Caco-2 (cell line): ENCODE measurements at regions not wholly inside any gene's neighbourhood (a gene's known extent, or its start where the extent isn't known, plus 50 kb on each side); places are given as distances from the start of the nearest gene placed in this dataset.

Experiments used
- BruUV-seq: library from RNA; stranded (reverse); fragments of 400-500 nt; replicated peaks from 2 replicates; lab custom pipeline; 2021; lab: Mats Ljungman, UMichigan
- CTCF ChIA-PET: fragments of 300-600 bp; sonication (Branson Sonifier 250); formaldehyde crosslinking; loops from one replicate; lab custom pipeline; 2022; ENCODE audit warnings: antibody characterized with exemption; lab: Charles Lee
- POLR2A ChIA-PET: fragments of 300-600 bp; sonication (Branson Sonifier 250); formaldehyde crosslinking; loops from one replicate; lab custom pipeline; 2022; ENCODE audit warnings: antibody characterized with exemption; lab: Charles Lee
- DNase-seq, 2 experiments: peaks; one replicate each; pipeline versions ENCODE4 v3.0.0 to v3.0.0-alpha.2; 2020 to 2022
- H3K27me3 ChIP-seq: replicated peaks from 2 replicates; pipeline ENCODE4 v1.6.0; 2011; ENCODE audit warnings: low read length; ENCODE audit not compliant: control insufficient read depth, insufficient read depth
- H3K36me3 ChIP-seq: 2 replicates; pipeline ENCODE4 v1.5.1; 2011; ENCODE audit warnings: low read length; ENCODE audit not compliant: control insufficient read depth, insufficient read depth
- H3K4me1 ChIP-seq: fragments of 250-450 bp; sonication (Bioruptor Pico); 2 replicates; pipeline ENCODE4 v1.5.1; 2020; ENCODE audit warnings: mild to moderate bottlenecking
- H3K4me3 ChIP-seq: 2 replicates; pipeline ENCODE4 v1.5.1; 2011; ENCODE audit warnings: low read depth, mild to moderate bottlenecking, control low read depth, low read length
- H3K9me3 ChIP-seq: fragments of 250-450 bp; sonication (Bioruptor Pico); 2 replicates; pipeline ENCODE4 v1.5.1; 2020; ENCODE audit warnings: mild to moderate bottlenecking, moderate library complexity
- H3K27ac Mint-ChIP-seq: one replicate; pipeline ENCODE4 v1.8.0; 2022; ENCODE audit warnings: mixed read lengths; ENCODE audit not compliant: unreplicated experiment
- H3K27me3 Mint-ChIP-seq: one replicate; pipeline ENCODE4 v1.8.0; 2022; ENCODE audit warnings: mixed read lengths; ENCODE audit not compliant: insufficient read depth, unreplicated experiment
- H3K36me3 Mint-ChIP-seq: one replicate; pipeline ENCODE4 v1.8.0; 2022; ENCODE audit warnings: mild to moderate bottlenecking, mixed read lengths; ENCODE audit not compliant: insufficient read depth, unreplicated experiment
- H3K4me1 Mint-ChIP-seq: one replicate; pipeline ENCODE4 v1.8.0; 2022; ENCODE audit warnings: low read depth, mixed read lengths; ENCODE audit not compliant: unreplicated experiment
- H3K4me3 Mint-ChIP-seq: one replicate; pipeline ENCODE4 v1.8.0; 2022; ENCODE audit warnings: mild to moderate bottlenecking, moderate library complexity, mixed read lengths; ENCODE audit not compliant: unreplicated experiment
- H3K9me3 Mint-ChIP-seq: one replicate; pipeline ENCODE4 v1.8.0; 2022; ENCODE audit warnings: mixed read lengths; ENCODE audit not compliant: unreplicated experiment
- CTCF ChIP-seq, 2 experiments: fragments of 200-600 bp in 1 of 2; IDR thresholded peaks; 1 replicate in 1 of 2; 2 replicates in 1 of 2; pipeline versions ENCODE4 v1.5.1 to v1.8.0; 2011 to 2022; ENCODE audit warnings: antibody characterized with exemption in 1 of 2, control low read depth in 1 of 2, inconsistent platforms in 1 of 2, low read depth in 1 of 2, low read length in 1 of 2, mild to moderate bottlenecking in 1 of 2, moderate library complexity in 1 of 2; ENCODE audit not compliant: insufficient read depth in 1 of 2, severe bottlenecking in 1 of 2, unreplicated experiment in 1 of 2
- intact Hi-C: fragments of 100-400 bp; cut with micrococcal nuclease; formaldehyde crosslinking; loops from one replicate; pipeline ENCODE4 v1.10.0; 2022; ENCODE audit not compliant: unreplicated experiment

- no TSS peak for BruUV-seq
- no peak overlapping the region for H3K27ac Mint-ChIP-seq
- CTCF ChIA-PET: interaction anchor here (0.6 kb wide), 1 partner anchor 29 kb away, joined by 3 read pairs; no protein-coding TSS in a partner anchor
- H3K4me1 Mint-ChIP-seq: peaks cover 13% of the 10 kb centered on the region
- Histone ChIP-seq H3K36me3 (no peaks in the 10 kb centered on the region), H3K9me3 (no peaks in the 10 kb centered on the region), H3K4me1 (peaks cover 16% of the 10 kb centered on the region), H3K27me3 (no peaks in the 10 kb centered on the region), H3K4me3 (no peak overlapping the region)
- intact Hi-C loops: no loop called here
- H3K27me3 Mint-ChIP-seq: no peaks in the 10 kb centered on the region
- H3K4me3 Mint-ChIP-seq: no peak overlapping the region
- TF ChIP-seq CTCF (IDR thresholded peaks at IDR 0.05; ENCODE audit: insufficient read depth in 1 of 2, low read depth in 1 of 2, low read length in 1 of 2, severe bottlenecking in 1 of 2, unreplicated experiment in 1 of 2): no peak
- H3K9me3 Mint-ChIP-seq: no peaks in the 10 kb centered on the region
- POLR2A ChIA-PET: no interaction called here
- no peak for DNase-seq
- no peaks in the 10 kb centered on the region for H3K36me3 Mint-ChIP-seq
Observed at GRCh38 chr14:76921088-76921399, 94.8 kb downstream of the LRRC74A start.

GRCh38 chr14:76920331-76921087 lies 94.3 kb downstream of the LRRC74A start:
- Mint-ChIP-seq H3K36me3 (no peaks in the 10 kb centered on the region), H3K4me1 (peaks cover 13% of the 10 kb centered on the region), H3K27me3 (no peaks in the 10 kb centered on the region), H3K9me3 (no peaks in the 10 kb centered on the region), H3K27ac (peak overlapping the region; percentile 82), H3K4me3 (no peak overlapping the region)
- H3K4me1 ChIP-seq: peaks cover 16% of the 10 kb centered on the region
- no peaks in the 10 kb centered on the region for H3K36me3 ChIP-seq
- H3K9me3 ChIP-seq: no peaks in the 10 kb centered on the region
- H3K4me3 ChIP-seq: no peak overlapping the region
- no peak for DNase-seq
- POLR2A ChIA-PET: no interaction called here
- BruUV-seq: no TSS peak
- CTCF ChIA-PET: interaction anchor here (0.6 to 0.7 kb wide), 2 partner anchors 150 to 204 kb away, joined by 3 read pairs; no protein-coding TSS in a partner anchor
- no peak for TF ChIP-seq CTCF (IDR thresholded peaks at IDR 0.05; ENCODE audit: insufficient read depth in 1 of 2, low read depth in 1 of 2, low read length in 1 of 2, severe bottlenecking in 1 of 2, unreplicated experiment in 1 of 2)
- no peaks in the 10 kb centered on the region for H3K27me3 ChIP-seq
- intact Hi-C loops: no loop called here

GRCh38 chr14:76919431-76920330 lies 93.5 kb downstream of the LRRC74A start:
- BruUV-seq: no TSS peak
- H3K4me1 ChIP-seq: peaks cover 18% of the 10 kb centered on the region
- H3K36me3 Mint-ChIP-seq: no peaks in the 10 kb centered on the region
- ChIA-PET POLR2A (interaction anchor here (0.6 kb wide), 1 partner anchor 102 kb away, joined by 14 read pairs; no protein-coding TSS in a partner anchor), CTCF (interaction anchor here (0.6 to 1.7 kb wide), 4 partner anchors 42 to 205 kb away, joined by 3 to 6 read pairs (median 3); no protein-coding TSS in a partner anchor)
- no peaks in the 10 kb centered on the region for H3K36me3 ChIP-seq
- no peak for TF ChIP-seq CTCF (IDR thresholded peaks at IDR 0.05; ENCODE audit: insufficient read depth in 1 of 2, low read depth in 1 of 2, low read length in 1 of 2, severe bottlenecking in 1 of 2, unreplicated experiment in 1 of 2)
- peak overlapping the region; percentile 82 for H3K27ac Mint-ChIP-seq
- no peaks in the 10 kb centered on the region for H3K9me3 Mint-ChIP-seq
- no peak overlapping the region for H3K4me3 ChIP-seq
- no peaks in the 10 kb centered on the region for H3K9me3 ChIP-seq
- H3K4me1 Mint-ChIP-seq: peaks cover 19% of the 10 kb centered on the region
- no peak overlapping the region for H3K4me3 Mint-ChIP-seq
- no peaks in the 10 kb centered on the region for H3K27me3 ChIP-seq
- H3K27me3 Mint-ChIP-seq: no peaks in the 10 kb centered on the region
- intact Hi-C loops: loop anchor here (5.0 to 10.0 kb wide), 2 partner anchors 45 to 88 kb away; no protein-coding TSS in a partner anchor
- DNase-seq: no peak
